B cell (primary cell): ENCODE measurements at regions not wholly inside any gene's neighbourhood (a gene's known extent, or its start where the extent isn't known, plus 50 kb on each side); places are given as distances from the start of the nearest gene placed in this dataset.

ENCODE experiments used
- ATAC-seq: fragments of 200-7000 bp; cut with Tn5 transposase; one replicate; pipeline ENCODE4 v1.10.0; 2021; ENCODE audit warnings: low read depth, mild to moderate bottlenecking, moderate number of reproducible peaks, moderate library complexity
- CTCF ChIA-PET: fragments of 350-600 bp; sonication (Branson Sonifier 250); formaldehyde crosslinking; loops from one replicate; lab custom pipeline; 2021; ENCODE audit warnings: antibody characterized with exemption, inconsistent platforms; lab: Charles Lee
- POLR2A ChIA-PET: fragments of 350-600 bp; sonication (Branson Sonifier 250); formaldehyde crosslinking; loops from one replicate; lab custom pipeline; 2021; ENCODE audit warnings: antibody characterized with exemption; lab: Charles Lee
- DNase-seq: peaks from one replicate; pipeline ENCODE4 v3.0.0; 2013
- H2AFZ ChIP-seq: 2 replicates; pipeline ENCODE4 v1.6.1; 2012; ENCODE audit warnings: mild to moderate bottlenecking, low read depth, low read length; ENCODE audit not compliant: insufficient read depth, poor library complexity, severe bottlenecking
- H3K27ac ChIP-seq, 2 donors: 1 replicate in 1 of 2; 2 replicates in 1 of 2; pipeline ENCODE4 v1.5.1; 2012 to 2013; ENCODE audit warnings: low read length in 2 of 2, mild to moderate bottlenecking in 2 of 2, moderate library complexity in 1 of 2
- H3K27me3 ChIP-seq, 4 experiments: fragments of 200-600 bp in 1 of 4; sonication (generic) in 1 of 4; replicated peaks in 1 of 4; 1 replicate in 2 of 4; 2 replicates in 2 of 4; pipeline versions ENCODE4 v1.6.1 to v1.7.0; 2013 to 2016; ENCODE audit warnings: low read length in 3 of 4, mild to moderate bottlenecking in 2 of 4, mixed read lengths in 1 of 4, moderate library complexity in 1 of 4; ENCODE audit not compliant: insufficient read depth in 4 of 4, control insufficient read depth in 3 of 4; ENCODE audit errors: control extremely low read depth in 1 of 4
- H3K36me3 ChIP-seq, 2 experiments: replicated peaks in 1 of 2; 1 replicate in 1 of 2; 2 replicates in 1 of 2; pipeline versions ENCODE4 v1.6.1 to v1.7.1; 2013; ENCODE audit warnings: low read length in 1 of 2; ENCODE audit not compliant: insufficient read depth in 2 of 2, control insufficient read depth in 1 of 2; ENCODE audit errors: control extremely low read depth in 1 of 2, extremely low read depth in 1 of 2
- H3K4me1 ChIP-seq, 2 donors: fragments of 200-600 bp in 1 of 2; sonication (generic) in 1 of 2; 1 replicate in 1 of 2; 2 replicates in 1 of 2; pipeline versions ENCODE4 v1.5.1 to v1.6.1; 2013 to 2017; ENCODE audit warnings: low read length in 2 of 2; ENCODE audit not compliant: control insufficient read depth in 2 of 2, insufficient read depth in 2 of 2
- H3K4me2 ChIP-seq: replicated peaks from 2 replicates; pipeline ENCODE3; 2012; ENCODE audit warnings: mild to moderate bottlenecking, low read depth, low read length; ENCODE audit not compliant: poor library complexity, severe bottlenecking
- H3K4me3 ChIP-seq, 5 experiments: fragments of 200-600 bp in 1 of 5; sonication (generic) in 1 of 5; 1 replicate in 3 of 5; 2 replicates in 2 of 5; pipeline versions ENCODE4 v1.5.1 to v1.7.0; 2011 to 2016; ENCODE audit warnings: low read length in 4 of 5, mild to moderate bottlenecking in 4 of 5, low read depth in 2 of 5, control low read depth in 1 of 5, moderate library complexity in 1 of 5; ENCODE audit not compliant: insufficient read depth in 1 of 5; ENCODE audit errors: control extremely low read depth in 1 of 5, extremely low read depth in 1 of 5
- H3K79me2 ChIP-seq: fragments of 200-600 bp; sonication (generic); one replicate; pipeline ENCODE4 v1.6.0; 2016; ENCODE audit warnings: low read length; ENCODE audit not compliant: control insufficient read depth, insufficient read depth
- H3K9ac ChIP-seq: fragments of 200-600 bp; sonication (generic); 2 replicates; pipeline ENCODE4 v1.6.1; 2017; ENCODE audit warnings: mild to moderate bottlenecking, low read length, moderate library complexity
- H3K9me3 ChIP-seq, 3 donors: one replicate each; pipeline versions ENCODE4 v1.6.1 to v1.7.1; 2013; ENCODE audit warnings: low read length in 2 of 3; ENCODE audit not compliant: control insufficient read depth in 2 of 3, insufficient read depth in 1 of 3; ENCODE audit errors: control extremely low read depth in 1 of 3
- H4K20me1 ChIP-seq: 2 replicates; pipeline ENCODE4 v1.6.0; 2012; ENCODE audit warnings: mild to moderate bottlenecking, low read length; ENCODE audit not compliant: insufficient read depth, control insufficient read depth, poor library complexity, severe bottlenecking
- H3K27ac Mint-ChIP-seq: one replicate; pipeline ENCODE4 v1.8.0; 2021; ENCODE audit warnings: mixed read lengths
- H3K27me3 Mint-ChIP-seq: one replicate; pipeline ENCODE4 v1.8.0; 2021; ENCODE audit warnings: mixed read lengths
- H3K4me1 Mint-ChIP-seq: one replicate; pipeline ENCODE4 v1.8.0; 2021; ENCODE audit warnings: mixed read lengths
- H3K4me3 Mint-ChIP-seq: one replicate; pipeline ENCODE4 v1.8.0; 2021; ENCODE audit warnings: mixed read lengths
- H3K9me3 Mint-ChIP-seq: one replicate; pipeline ENCODE4 v1.8.0; 2022; ENCODE audit warnings: mixed read lengths; ENCODE audit not compliant: insufficient read depth
- EZH2 ChIP-seq: IDR thresholded peaks from 2 replicates; pipeline ENCODE4 v1.6.1; 2012; ENCODE audit warnings: borderline replicate concordance, low read depth, mild to moderate bottlenecking, moderate library complexity, low read length; ENCODE audit not compliant: insufficient read depth, poor library complexity, severe bottlenecking
- WGBS: methylation state at CpG from one replicate; pipeline ENCODE4 v1.1.5; 2013; ENCODE audit warnings: missing lambda C conversion rate; ENCODE audit not compliant: insufficient coverage; 5-methylcytosine and 5-hydroxymethylcytosine counted together
- intact Hi-C: fragments of 100-400 bp; cut with micrococcal nuclease; formaldehyde crosslinking; loops from one replicate; pipeline ENCODE4 v1.10.0; 2022
- TF ChIP-seq, protein P1 (sequence below): fragments of 200-600 bp; IDR thresholded peaks from one replicate; pipeline ENCODE4 v1.8.0; 2022; ENCODE audit warnings: antibody characterized with exemption, mild to moderate bottlenecking

- Mint-ChIP-seq H3K9me3 (no peaks in the 10 kb centered on the region), H3K27ac (no peak overlapping the region), H3K4me1 (no peaks in the 10 kb centered on the region), H3K27me3 (no peaks in the 10 kb centered on the region), H3K4me3 (no peak overlapping the region)
- ChIA-PET CTCF (no interaction called here), POLR2A (no interaction called here)
- Histone ChIP-seq H3K4me2 (no peak overlapping the region), H4K20me1 (no peaks in the 10 kb centered on the region), H3K79me2 (no peaks in the 10 kb centered on the region), H3K4me1 (no peaks in the 10 kb centered on the region), H2AFZ (no peak overlapping the region), H3K27me3 (no peaks in the 10 kb centered on the region), H3K9me3 (no peaks in the 10 kb centered on the region), H3K9ac (no peak overlapping the region), H3K4me3 (no peak overlapping the region), H3K27ac (no peak overlapping the region), H3K36me3 (no peaks in the 10 kb centered on the region)
- intact Hi-C loops: no loop called here
- no peak for ATAC-seq
- no CpG with 5 or more reads among the region's 4 CpGs for WGBS
- TF ChIP-seq, protein P1, sequence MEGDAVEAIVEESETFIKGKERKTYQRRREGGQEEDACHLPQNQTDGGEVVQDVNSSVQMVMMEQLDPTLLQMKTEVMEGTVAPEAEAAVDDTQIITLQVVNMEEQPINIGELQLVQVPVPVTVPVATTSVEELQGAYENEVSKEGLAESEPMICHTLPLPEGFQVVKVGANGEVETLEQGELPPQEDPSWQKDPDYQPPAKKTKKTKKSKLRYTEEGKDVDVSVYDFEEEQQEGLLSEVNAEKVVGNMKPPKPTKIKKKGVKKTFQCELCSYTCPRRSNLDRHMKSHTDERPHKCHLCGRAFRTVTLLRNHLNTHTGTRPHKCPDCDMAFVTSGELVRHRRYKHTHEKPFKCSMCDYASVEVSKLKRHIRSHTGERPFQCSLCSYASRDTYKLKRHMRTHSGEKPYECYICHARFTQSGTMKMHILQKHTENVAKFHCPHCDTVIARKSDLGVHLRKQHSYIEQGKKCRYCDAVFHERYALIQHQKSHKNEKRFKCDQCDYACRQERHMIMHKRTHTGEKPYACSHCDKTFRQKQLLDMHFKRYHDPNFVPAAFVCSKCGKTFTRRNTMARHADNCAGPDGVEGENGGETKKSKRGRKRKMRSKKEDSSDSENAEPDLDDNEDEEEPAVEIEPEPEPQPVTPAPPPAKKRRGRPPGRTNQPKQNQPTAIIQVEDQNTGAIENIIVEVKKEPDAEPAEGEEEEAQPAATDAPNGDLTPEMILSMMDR: no peak
- TF ChIP-seq EZH2: no peak
- DNase-seq: no peak
Measured at GRCh38 chr9:106304401-106304920, 558.5 kb upstream of the ZNF462 start.

- Histone ChIP-seq H3K4me3 (no peak overlapping the region), H4K20me1 (no peaks in the 10 kb centered on the region), H3K79me2 (no peaks in the 10 kb centered on the region), H3K4me1 (no peaks in the 10 kb centered on the region), H3K27ac (no peak overlapping the region), H3K36me3 (no peaks in the 10 kb centered on the region), H3K9ac (no peak overlapping the region), H3K9me3 (no peaks in the 10 kb centered on the region), H2AFZ (no peak overlapping the region), H3K27me3 (no peaks in the 10 kb centered on the region), H3K4me2 (no peak overlapping the region)
- no peak overlapping the region for H3K27ac Mint-ChIP-seq
- TF ChIP-seq EZH2: no peak
- TF ChIP-seq, protein P1: no peak
- no peaks in the 10 kb centered on the region for H3K9me3 Mint-ChIP-seq
- intact Hi-C loops: no loop called here
- CTCF ChIA-PET: no interaction called here
- POLR2A ChIA-PET: no interaction called here
- no peaks in the 10 kb centered on the region for H3K4me1 Mint-ChIP-seq
- DNase-seq (no peak), ATAC-seq (no peak)
- no peaks in the 10 kb centered on the region for H3K27me3 Mint-ChIP-seq
- 100% methylated on average over 1 of the region's 1 CpG for WGBS
- H3K4me3 Mint-ChIP-seq: no peak overlapping the region
Measured at GRCh38 chr9:106305428-106306133, 557.4 kb upstream of the ZNF462 start.
